Fibroblast of lung (primary cell): ENCODE measurements at regions not wholly inside any gene's neighbourhood (a gene's known extent, or its start where the extent isn't known, plus 50 kb on each side); places are given as distances from the start of the nearest gene placed in this dataset.

Experiments
- CTCF ChIP-seq, 2 donors: IDR thresholded peaks in 1 of 2; conservative IDR thresholded peaks in 1 of 2; 1 replicate in 1 of 2; 2 replicates in 1 of 2; pipeline ENCODE4 v1.5.1; 2011 to 2012; ENCODE audit warnings: low read length in 2 of 2, control low read depth in 1 of 2, inconsistent platforms in 1 of 2, low read depth in 1 of 2, mild to moderate bottlenecking in 1 of 2
- EZH2 ChIP-seq: IDR thresholded peaks from 2 replicates; pipeline ENCODE4 v1.5.1; 2012; ENCODE audit warnings: low read length, control low read depth, mild to moderate bottlenecking; ENCODE audit errors: missing control alignments

GRCh38 chr21:27614231-27614630 lies 647.3 kb upstream of the ADAMTS5 start:
- TF ChIP-seq CTCF (conservative IDR thresholded peaks at IDR 0.05 in 1 of 2, IDR thresholded peaks at IDR 0.05 in 1 of 2; ENCODE audit: low read depth in 1 of 2, low read length in 2 of 2) (no peak), EZH2 (no peak)
